ENCODE measurements at regions not wholly inside any gene's neighbourhood (a gene's known extent, or its start where the extent isn't known, plus 50 kb on each side); places are given as distances from the start of the nearest gene placed in this dataset.
A peak's percentile ranks its signal among the peaks of the same experiment; 100 is the strongest.

DNA sequence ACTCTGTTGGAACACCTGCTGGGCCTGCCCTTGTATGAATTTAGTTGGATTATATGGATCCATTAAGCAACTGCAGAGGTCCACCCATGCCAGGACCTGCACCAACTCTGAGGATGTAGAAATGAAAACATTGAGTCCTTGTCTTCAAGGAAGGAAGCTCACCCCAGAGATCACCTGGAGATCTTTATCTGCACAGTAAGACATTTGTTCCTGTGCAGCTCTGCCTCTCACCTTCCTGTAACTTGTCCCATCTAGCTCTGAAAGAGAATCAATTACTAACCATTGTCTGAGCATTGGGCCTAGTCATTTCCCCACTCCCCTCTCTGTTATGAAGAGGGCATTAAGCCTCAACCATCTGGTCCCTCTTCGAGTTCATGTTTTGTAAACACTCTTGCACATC lies 105.2 kb upstream of the YWHAQ start:
- TF ChIP-seq, protein P1, sequence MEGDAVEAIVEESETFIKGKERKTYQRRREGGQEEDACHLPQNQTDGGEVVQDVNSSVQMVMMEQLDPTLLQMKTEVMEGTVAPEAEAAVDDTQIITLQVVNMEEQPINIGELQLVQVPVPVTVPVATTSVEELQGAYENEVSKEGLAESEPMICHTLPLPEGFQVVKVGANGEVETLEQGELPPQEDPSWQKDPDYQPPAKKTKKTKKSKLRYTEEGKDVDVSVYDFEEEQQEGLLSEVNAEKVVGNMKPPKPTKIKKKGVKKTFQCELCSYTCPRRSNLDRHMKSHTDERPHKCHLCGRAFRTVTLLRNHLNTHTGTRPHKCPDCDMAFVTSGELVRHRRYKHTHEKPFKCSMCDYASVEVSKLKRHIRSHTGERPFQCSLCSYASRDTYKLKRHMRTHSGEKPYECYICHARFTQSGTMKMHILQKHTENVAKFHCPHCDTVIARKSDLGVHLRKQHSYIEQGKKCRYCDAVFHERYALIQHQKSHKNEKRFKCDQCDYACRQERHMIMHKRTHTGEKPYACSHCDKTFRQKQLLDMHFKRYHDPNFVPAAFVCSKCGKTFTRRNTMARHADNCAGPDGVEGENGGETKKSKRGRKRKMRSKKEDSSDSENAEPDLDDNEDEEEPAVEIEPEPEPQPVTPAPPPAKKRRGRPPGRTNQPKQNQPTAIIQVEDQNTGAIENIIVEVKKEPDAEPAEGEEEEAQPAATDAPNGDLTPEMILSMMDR (IDR thresholded peaks at IDR 0.05; ENCODE audit: control extremely low read depth, extremely low read depth, low read depth, missing control alignments) = no peak
- POLR2A ChIA-PET = no interaction called here
- CTCF ChIA-PET = interaction anchor here (1.6 to 1.7 kb wide), 2 partner anchors 8 to 88 kb away, joined by 3 to 5 read pairs; no protein-coding TSS in a partner anchor
- no peak for DNase-seq (ENCODE audit: extremely low spot score)

DNA sequence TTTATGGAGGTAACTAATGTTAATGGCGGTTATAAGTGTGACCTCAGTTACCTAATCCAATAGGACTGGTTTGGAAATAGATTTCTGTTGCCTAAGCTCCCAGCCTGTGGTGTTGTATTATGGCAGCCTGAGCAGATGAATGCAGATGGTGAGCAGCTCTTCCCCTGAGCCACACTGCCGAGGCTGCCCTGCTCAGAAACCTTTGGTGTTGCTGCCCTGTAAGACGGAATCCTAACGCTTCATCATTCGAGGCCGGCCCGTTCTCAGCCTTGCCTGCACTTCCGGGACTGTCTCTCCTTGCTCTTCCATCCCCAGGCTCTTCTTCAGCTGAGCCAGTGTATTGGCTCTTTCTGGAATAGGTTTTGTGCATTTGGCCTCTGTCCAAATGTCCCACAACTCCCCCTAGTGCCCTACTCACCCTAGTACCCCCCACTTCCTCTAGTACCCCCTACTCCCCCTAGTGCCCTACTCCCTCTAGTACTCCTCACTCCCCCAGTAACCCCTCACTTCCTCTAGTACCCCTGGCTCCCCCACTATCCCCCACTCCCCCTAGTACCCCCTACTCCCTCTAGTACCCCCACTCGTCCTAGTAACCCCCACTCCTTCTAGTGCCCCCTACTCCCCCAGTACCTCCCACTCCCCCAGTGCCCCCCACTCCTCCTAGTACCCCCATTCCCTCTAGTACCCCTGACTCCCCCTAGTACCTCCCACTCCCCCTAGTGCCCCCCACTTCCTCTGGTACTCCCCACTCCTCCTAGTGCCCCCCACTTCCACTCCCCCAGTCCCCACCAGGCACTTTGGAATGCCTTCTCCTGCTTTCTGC lies 106.0 kb upstream of the TAF1B start:
- CTCF ChIA-PET = interaction anchor here (1.0 to 1.7 kb wide), 5 partner anchors 9 to 34 kb away, joined by 3 to 6 read pairs (median 5); no protein-coding TSS in a partner anchor
- TF ChIP-seq, protein P1 (IDR thresholded peaks at IDR 0.05; ENCODE audit: control extremely low read depth, extremely low read depth, low read depth, missing control alignments) = peak; percentile 18
- POLR2A ChIA-PET = no interaction called here
- peak; percentile 86 for DNase-seq (ENCODE audit: extremely low spot score)

DNA sequence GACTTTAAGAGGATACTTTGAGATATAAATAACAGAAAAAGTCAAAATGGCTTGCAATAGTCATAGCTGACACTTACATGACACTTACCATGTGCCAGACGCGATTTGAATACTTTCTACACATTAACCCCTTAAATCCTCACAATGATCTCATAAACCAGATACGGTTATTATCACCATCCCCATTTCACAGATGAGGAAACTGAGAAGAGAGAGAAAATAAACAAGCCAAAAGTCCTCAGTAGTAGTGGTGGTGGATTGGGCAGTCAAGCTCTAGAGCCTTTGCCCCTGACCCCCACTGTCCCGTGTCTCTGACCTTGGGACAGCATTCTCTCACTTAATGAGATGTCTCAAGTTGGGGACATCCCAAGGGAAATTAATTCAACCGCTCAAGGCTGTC lies 105.2 kb upstream of the TAF1B start:
- CTCF ChIA-PET = interaction anchor here (1.3 to 2.1 kb wide), 3 partner anchors 11 to 32 kb away, joined by 4 to 6 read pairs (median 6); no protein-coding TSS in a partner anchor
- TF ChIP-seq, protein P1 (IDR thresholded peaks at IDR 0.05; ENCODE audit: control extremely low read depth, extremely low read depth, low read depth, missing control alignments) = no peak
- POLR2A ChIA-PET = no interaction called here
- no peak for DNase-seq (ENCODE audit: extremely low spot score)

DNA sequence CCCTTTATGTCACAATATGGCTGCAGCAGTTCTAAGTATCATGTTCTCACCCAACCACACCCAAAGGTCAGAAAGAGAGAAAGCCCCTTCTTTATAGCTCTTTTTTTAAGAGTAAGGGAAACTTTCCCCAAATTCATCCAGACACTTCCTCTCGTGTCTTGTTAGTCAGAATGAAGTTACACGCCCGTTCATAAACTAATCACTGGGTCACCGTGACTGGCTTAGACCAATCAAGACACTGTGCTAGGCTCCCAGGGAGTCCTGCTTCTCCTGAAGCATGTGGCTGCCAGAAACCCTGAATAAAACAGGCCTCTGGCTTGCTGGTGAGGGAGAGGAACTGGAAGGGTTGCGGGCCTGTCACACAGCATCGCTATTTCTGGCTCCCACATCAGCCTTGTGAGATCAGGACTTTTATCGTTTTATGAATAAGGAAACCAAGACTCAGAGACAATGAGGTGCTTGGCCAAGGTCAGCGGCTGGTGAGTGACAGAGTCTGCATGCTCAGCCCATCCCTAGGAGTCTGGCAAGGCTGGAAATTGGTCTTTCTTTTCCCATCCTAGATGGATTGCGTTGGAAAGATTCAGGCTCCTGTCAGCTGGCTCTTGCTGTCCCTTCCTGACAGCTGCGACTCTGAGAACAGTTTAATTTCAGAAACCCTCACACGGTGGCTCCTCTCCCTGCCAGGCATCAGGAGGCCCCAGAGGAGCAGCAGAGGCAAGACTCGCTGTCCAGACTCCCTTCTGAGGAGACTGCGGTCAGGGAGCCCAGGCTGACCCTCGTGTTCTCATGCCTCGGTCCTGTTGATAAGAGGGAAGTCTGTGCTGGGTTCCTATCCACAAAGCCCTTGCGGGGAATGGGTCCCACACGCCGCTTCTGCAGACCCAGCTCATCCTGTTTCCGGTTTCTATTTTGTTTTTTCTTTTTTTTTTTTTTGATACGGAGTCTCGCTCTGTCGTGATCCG lies 104.5 kb upstream of the TAF1B start:
- TF ChIP-seq, protein P1 (IDR thresholded peaks at IDR 0.05; ENCODE audit: control extremely low read depth, extremely low read depth, low read depth, missing control alignments) = no peak
- CTCF ChIA-PET = interaction anchor here (1.0 to 2.1 kb wide), 3 partner anchors 9 to 32 kb away, joined by 3 to 6 read pairs (median 6); no protein-coding TSS in a partner anchor
- POLR2A ChIA-PET = interaction anchor here (0.6 kb wide), 1 partner anchor 316 kb away, joined by 3 read pairs; no protein-coding TSS in a partner anchor
- peak; percentile 28 for DNase-seq (ENCODE audit: extremely low spot score)

DNA sequence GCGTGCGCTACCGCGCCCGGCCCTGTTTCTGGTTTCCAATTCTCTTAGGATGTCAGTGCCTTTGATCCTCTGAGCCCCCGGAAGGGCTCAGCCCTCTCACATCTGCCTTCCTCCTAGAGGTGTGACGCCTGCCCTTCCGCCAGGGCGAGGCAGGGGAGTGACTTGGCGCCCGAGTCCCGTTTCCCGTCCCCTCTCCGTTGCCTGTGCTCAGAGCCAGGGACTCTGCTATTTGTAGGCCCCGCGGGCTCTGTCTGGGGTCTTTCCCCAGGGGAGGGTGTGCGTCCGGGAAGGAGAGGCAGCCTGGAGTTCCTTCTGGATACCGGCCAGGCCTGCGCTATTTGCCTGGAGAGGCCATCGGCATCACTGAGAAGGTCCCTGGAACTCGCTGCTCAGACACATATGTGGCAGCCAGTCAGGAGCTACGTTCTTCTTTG lies 103.7 kb upstream of the TAF1B start:
- POLR2A ChIA-PET = no interaction called here
- TF ChIP-seq, protein P1 (IDR thresholded peaks at IDR 0.05; ENCODE audit: control extremely low read depth, extremely low read depth, low read depth, missing control alignments) = no peak
- peak; percentile 37 for DNase-seq (ENCODE audit: extremely low spot score)
- CTCF ChIA-PET = interaction anchor here (1.0 to 2.1 kb wide), 2 partner anchors 8 to 10 kb away, joined by 3 to 6 read pairs; no protein-coding TSS in a partner anchor
